Superior temporal gyrus (tissue), 1 donor: ENCODE measurements at regions not wholly inside any gene's neighbourhood (a gene's known extent, or its start where the extent isn't known, plus 50 kb on each side); places are given as distances from the start of the nearest gene placed in this dataset.

Source experiments
- DNase-seq: peaks from one replicate; pipeline ENCODE4 v3.0.0-alpha.2; 2016; ENCODE audit errors: extremely low spot score

GRCh38 chr12:77629141-77629540, 201.6 kb upstream of the NAV3 start:
- no peak for DNase-seq

- no peak for DNase-seq
These were observed 205.3 kb upstream of the NAV3 start for GRCh38 chr12:77625441-77625840.

GRCh38 chr12:77619425-77619824, 211.3 kb upstream of the NAV3 start:
- DNase-seq = no peak

DNA sequence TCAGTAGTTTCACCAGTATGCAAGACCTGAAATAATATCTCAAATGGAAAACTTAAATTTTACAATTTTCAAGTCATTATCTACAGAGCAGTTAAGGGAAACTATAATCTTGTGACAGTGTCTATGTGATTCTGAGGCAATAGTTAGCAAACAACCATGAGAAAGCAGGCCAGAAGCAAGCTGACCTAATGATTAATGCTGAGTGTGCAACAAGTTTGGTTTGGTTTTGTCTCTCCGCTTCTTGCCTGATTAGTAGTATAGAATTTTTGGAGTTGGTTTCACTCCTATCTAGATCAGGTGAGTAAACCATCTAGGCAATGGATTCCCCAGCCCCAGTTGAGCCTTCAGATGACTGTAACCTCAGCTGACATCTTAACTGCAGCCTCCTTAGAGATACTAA, 212.9 kb upstream of the NAV3 start:
- no peak for DNase-seq

GRCh38 chr12:77615332-77615731, 215.4 kb upstream of the NAV3 start:
- DNase-seq = no peak

DNA sequence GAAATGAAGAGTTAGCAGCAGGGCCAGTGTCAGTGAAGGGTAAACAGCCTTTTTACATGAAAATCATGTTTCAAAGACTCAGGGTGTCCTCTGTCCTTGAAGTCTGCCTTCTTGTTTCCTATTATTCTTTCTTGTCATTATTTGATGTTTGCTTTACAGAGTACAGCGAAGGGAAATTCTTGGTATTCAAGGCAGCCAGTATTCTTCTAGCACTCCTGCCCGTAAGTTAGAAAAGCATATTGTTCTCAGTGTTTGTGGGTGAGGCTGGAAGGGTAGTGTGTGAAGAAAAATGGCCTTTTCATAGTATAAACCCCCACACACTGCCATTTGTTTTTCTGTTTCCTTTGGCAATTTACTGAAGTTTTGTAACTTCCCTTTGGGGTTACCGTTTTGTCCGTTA, 217.3 kb upstream of the NAV3 start:
- DNase-seq = no peak

GRCh38 chr12:77610446-77610845, 220.2 kb upstream of the NAV3 start:
- no peak for DNase-seq

GRCh38 chr12:77609016-77609415, 221.7 kb upstream of the NAV3 start:
- DNase-seq = no peak

DNA sequence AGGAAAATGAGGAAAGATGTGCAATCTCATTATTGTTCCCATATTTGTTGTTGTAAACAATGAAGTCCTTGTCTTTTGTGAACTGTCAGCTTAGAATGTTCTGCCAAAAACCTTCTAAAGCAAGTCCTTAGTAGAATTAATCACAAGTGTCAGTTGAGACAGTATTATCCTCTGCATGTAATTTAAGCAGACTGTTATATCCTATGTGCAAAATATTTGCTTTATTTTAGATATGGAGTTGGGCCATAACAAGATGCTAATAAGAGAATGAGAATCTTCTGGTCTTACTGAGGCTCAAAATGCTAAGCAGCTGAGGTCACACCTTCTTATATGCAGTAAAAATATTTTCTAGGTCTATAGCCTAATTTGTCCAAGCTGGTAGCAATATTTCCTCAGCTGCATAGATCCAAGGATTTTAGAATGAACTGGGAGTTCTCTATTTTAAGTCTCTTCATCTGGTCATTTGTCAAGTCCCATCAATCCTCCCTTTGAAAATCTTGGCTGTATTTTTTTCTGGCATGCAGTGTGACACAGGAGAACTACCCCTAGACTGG, 222.3 kb upstream of the NAV3 start:
- peak; percentile 72 for DNase-seq

DNA sequence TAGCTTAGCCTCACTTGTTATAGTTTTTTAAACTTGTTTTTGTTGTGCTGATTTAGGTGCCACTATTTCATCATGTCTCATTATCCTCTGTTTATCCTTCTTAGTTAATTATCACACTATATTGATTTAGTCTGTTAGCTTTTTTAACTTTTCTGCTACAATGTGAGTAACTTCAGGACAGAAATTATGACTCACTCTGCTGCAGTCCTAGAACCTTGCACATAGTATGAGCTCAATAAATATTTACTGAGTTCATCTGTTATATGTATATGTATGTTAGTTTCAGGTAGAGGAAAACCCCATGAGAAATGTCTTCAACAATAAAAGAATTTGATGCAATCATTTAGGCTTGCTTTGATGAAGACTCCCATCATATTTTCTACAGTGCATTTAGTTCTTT, 224.3 kb upstream of the NAV3 start:
- DNase-seq = no peak

DNA sequence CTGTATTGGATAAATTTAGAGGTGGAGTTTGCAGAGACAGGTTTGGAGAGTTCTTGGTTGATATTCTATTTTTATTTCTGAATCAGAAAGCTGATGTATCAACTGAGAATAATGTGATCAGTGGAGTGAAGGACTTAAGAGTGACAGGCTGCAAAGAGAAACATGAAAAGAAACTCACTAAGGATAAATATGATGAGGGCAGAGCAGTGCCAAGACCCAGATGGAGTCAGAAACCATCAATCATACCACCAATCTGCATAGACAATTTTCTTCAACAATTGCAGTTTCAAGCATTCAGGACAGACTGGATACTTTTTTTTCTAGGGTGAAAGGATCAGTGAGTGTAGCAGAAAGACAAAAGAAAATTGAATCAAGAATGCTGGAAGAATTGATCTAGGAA, 226.7 kb upstream of the NAV3 start:
- DNase-seq = no peak

- no peak for DNase-seq
These were observed 229.6 kb upstream of the NAV3 start for GRCh38 chr12:77601069-77601468.

DNA sequence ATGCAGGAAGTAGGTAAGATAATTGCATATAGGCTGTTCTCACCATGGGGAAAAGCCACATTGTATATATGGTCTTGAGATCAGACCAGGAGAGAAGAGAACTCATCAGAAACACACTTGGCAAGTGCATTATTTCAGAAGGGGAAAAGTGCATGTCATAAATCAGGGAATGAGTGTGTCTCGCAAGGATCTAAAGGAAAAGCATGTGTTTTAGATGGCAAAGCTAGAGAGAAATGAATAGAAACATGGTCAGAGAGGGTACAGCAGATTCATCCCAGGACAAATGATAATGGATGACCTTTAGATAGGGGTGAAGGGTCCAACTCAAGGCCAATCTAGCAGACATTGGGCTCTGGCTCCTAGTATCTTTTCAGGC, 230.2 kb upstream of the NAV3 start:
- no peak for DNase-seq

- no peak for DNase-seq
These were observed 230.8 kb upstream of the NAV3 start for GRCh38 chr12:77599782-77600467.

DNA sequence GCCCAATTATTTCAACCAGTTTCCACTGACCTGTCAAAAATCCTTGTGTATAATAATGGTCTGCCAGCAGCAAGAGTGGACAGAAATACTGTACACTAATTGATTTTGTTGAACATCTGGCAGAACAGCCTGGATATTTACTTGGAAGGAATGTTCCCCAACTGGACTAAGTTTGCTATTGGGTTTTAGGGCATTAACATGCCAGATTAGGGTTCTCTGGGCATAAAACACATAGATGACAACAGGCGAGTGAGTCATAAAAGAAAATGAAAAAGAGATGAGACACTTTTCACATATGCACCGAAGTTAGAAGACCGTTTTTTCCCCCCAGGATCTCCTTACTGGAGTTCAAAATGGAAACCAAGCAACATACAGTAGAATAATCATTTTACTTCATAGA, 236.3 kb upstream of the NAV3 start:
- DNase-seq = no peak

- no peak for DNase-seq
These were observed 237.9 kb upstream of the NAV3 start for GRCh38 chr12:77592836-77593235.

DNA sequence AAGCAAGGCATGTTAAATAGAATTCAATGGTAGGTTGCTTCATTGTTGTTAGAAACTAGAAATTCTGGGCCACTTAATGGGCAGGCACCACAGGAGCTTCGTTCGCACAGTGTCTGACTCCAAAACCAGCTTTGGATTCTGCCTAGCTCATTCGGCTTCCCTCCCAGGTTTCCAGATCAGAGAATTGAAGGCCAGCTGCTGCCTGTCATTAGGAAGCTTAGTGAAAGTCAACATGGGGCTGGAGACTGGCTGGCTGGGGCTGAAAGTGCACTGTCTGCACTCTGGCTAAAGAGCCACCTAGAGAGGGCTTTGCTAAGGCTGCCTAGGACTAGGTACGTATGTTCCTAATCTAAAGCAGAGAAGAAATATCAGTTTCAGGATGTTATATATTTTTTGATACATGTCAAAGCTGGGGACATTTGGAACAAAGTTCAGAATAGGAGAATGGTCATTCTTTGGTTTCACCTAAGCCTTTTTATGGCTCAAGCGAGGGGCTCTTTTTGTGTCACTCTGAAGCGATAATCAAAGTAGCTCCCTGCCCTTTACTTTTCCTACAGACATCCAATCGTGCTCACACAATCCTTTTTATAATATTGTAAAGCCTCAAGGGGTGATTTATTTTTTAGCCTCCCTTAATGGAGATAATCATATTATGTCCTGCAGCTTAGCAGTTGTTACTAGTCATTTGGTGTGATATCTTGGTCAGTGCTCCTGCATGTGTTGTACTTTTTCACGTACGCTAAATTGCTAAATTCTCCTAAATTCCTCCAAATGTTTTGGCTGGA, 238.5 kb upstream of the NAV3 start:
- DNase-seq = no peak

- no peak for DNase-seq
These were observed 240.4 kb upstream of the NAV3 start for GRCh38 chr12:77590306-77590705.

DNA sequence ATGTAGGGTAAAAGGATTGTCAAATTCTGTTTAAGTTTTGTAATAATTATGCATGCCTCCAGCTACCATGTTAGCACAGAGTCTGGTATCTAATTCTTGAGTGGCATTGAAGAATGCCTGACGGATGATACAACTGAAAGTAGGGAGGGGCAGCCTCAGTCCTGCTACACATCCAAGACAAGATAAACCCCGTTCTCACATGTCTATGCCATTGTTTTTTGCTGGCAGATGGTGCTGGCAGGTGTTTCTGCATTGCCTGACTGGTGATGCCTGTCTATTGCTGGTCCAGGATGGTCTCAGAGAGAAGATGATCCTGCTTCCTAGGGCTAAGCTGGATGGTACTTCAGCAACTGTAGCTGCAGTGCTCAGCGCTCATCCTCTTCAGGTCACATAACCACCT, 245.8 kb upstream of the NAV3 start:
- no peak for DNase-seq

GRCh38 chr12:77578466-77579220, 252.1 kb upstream of the NAV3 start:
- DNase-seq = no peak

GRCh38 chr12:77577791-77578190, 252.9 kb upstream of the NAV3 start:
- DNase-seq = no peak

- no peak for DNase-seq
These were observed 255.2 kb upstream of the NAV3 start for GRCh38 chr12:77575376-77575919.
